ENCODE measurements at regions not wholly inside any gene's neighbourhood (a gene's known extent, or its start where the extent isn't known, plus 50 kb on each side); places are given as distances from the start of the nearest gene placed in this dataset.

GRCh38 chr3:34863485-34863884 is 775.8 kb upstream of the ARPP21 start:
- H3K79me2 ChIP-seq (ENCODE audit: control insufficient read depth, insufficient read depth, low read length): no peaks in the 10 kb centered on the region
- H3K27ac ChIP-seq (ENCODE audit: control insufficient read depth, insufficient read depth, low read length): no peak overlapping the region
- H3K27me3 ChIP-seq (ENCODE audit: control insufficient read depth, extremely low read depth, insufficient read depth, low read length): no peaks in the 10 kb centered on the region
- DNase-seq (ENCODE audit: low read depth, low spot score) (no peak), FAIRE-seq (no peak)
- H3K9ac ChIP-seq (ENCODE audit: control insufficient read depth, extremely low read depth, insufficient read depth, low read length): no peak overlapping the region
- no peaks in the 10 kb centered on the region for H4K20me1 ChIP-seq (ENCODE audit: control insufficient read depth, extremely low read depth, insufficient read depth, low read length)
- no peaks in the 10 kb centered on the region for H3K9me1 ChIP-seq (ENCODE audit: control insufficient read depth, extremely low read depth, insufficient read depth, low read length)
- dilution Hi-C loops (cut with MboI; ENCODE audit: extremely low pct_ligation_motif_present, low sequenced_read_pairs): no loop called here
- TF ChIP-seq, protein P1, sequence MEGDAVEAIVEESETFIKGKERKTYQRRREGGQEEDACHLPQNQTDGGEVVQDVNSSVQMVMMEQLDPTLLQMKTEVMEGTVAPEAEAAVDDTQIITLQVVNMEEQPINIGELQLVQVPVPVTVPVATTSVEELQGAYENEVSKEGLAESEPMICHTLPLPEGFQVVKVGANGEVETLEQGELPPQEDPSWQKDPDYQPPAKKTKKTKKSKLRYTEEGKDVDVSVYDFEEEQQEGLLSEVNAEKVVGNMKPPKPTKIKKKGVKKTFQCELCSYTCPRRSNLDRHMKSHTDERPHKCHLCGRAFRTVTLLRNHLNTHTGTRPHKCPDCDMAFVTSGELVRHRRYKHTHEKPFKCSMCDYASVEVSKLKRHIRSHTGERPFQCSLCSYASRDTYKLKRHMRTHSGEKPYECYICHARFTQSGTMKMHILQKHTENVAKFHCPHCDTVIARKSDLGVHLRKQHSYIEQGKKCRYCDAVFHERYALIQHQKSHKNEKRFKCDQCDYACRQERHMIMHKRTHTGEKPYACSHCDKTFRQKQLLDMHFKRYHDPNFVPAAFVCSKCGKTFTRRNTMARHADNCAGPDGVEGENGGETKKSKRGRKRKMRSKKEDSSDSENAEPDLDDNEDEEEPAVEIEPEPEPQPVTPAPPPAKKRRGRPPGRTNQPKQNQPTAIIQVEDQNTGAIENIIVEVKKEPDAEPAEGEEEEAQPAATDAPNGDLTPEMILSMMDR (optimal IDR thresholded peaks at IDR 0.05 in 1 of 3, IDR thresholded peaks at IDR 0.05 in 1 of 3, conservative IDR thresholded peaks at IDR 0.05 in 1 of 3; ENCODE audit: extremely low read depth in 1 of 3, insufficient read depth in 2 of 3, low read length in 3 of 3): no peak
- TF ChIP-seq EZH2 (IDR thresholded peaks at IDR 0.05; ENCODE audit: low read length): no peak
- H2AFZ ChIP-seq (ENCODE audit: control insufficient read depth, low read length): no peak overlapping the region
- no peak overlapping the region for H3K4me2 ChIP-seq (ENCODE audit: control insufficient read depth, extremely low read depth, insufficient read depth, low read depth, low read length)
- no peaks in the 10 kb centered on the region for H3K4me1 ChIP-seq (ENCODE audit: control insufficient read depth, extremely low read depth, insufficient read depth, low read length)
- no peak overlapping the region for H3K4me3 ChIP-seq (ENCODE audit: control insufficient read depth in 2 of 3, extremely low read depth in 1 of 3, insufficient read depth in 2 of 3, low read depth in 1 of 3, low read length in 3 of 3)
- no peaks in the 10 kb centered on the region for H3K36me3 ChIP-seq (ENCODE audit: control insufficient read depth in 2 of 2, extremely low read depth in 1 of 2, insufficient read depth in 2 of 2, low read length in 2 of 2)
- H3K9me3 ChIP-seq (ENCODE audit: control insufficient read depth, low read depth, low read length): no peaks in the 10 kb centered on the region

DNA sequence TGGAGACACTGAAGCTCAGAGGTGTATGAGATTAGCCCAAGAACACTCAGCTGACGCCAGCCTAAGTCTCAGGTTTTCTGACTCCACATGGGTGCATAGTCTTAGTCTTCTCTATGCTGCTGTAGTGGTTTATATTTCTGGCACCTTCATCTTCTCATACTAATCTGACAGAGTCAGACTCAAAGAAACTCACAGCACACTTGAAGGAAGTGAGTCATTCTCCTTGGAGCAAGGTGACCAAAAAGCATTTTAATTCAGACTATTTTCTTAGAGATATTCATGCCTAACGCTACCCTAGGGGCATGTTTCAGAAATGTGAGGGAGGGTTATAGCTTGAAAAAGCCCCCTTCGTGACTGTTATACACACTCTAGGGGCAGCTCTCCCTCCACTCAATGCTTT is 775.3 kb upstream of the ARPP21 start:
- TF ChIP-seq EZH2 (IDR thresholded peaks at IDR 0.05; ENCODE audit: low read length): no peak
- TF ChIP-seq, protein P1 (optimal IDR thresholded peaks at IDR 0.05 in 1 of 3, IDR thresholded peaks at IDR 0.05 in 1 of 3, conservative IDR thresholded peaks at IDR 0.05 in 1 of 3; ENCODE audit: extremely low read depth in 1 of 3, insufficient read depth in 2 of 3, low read length in 3 of 3): no peak
- Histone ChIP-seq H3K9ac (ENCODE audit: control insufficient read depth, extremely low read depth, insufficient read depth, low read length) (no peak overlapping the region), H3K4me2 (ENCODE audit: control insufficient read depth, extremely low read depth, insufficient read depth, low read depth, low read length) (no peak overlapping the region), H4K20me1 (ENCODE audit: control insufficient read depth, extremely low read depth, insufficient read depth, low read length) (no peaks in the 10 kb centered on the region), H3K9me3 (ENCODE audit: control insufficient read depth, low read depth, low read length) (no peaks in the 10 kb centered on the region), H3K9me1 (ENCODE audit: control insufficient read depth, extremely low read depth, insufficient read depth, low read length) (no peaks in the 10 kb centered on the region), H3K4me3 (ENCODE audit: control insufficient read depth in 2 of 3, extremely low read depth in 1 of 3, insufficient read depth in 2 of 3, low read depth in 1 of 3, low read length in 3 of 3) (no peak overlapping the region), H2AFZ (ENCODE audit: control insufficient read depth, low read length) (no peak overlapping the region), H3K27me3 (ENCODE audit: control insufficient read depth, extremely low read depth, insufficient read depth, low read length) (no peaks in the 10 kb centered on the region), H3K36me3 (ENCODE audit: control insufficient read depth in 2 of 2, extremely low read depth in 1 of 2, insufficient read depth in 2 of 2, low read length in 2 of 2) (no peaks in the 10 kb centered on the region), H3K27ac (ENCODE audit: control insufficient read depth, insufficient read depth, low read length) (no peak overlapping the region), H3K4me1 (ENCODE audit: control insufficient read depth, extremely low read depth, insufficient read depth, low read length) (no peaks in the 10 kb centered on the region), H3K79me2 (ENCODE audit: control insufficient read depth, insufficient read depth, low read length) (no peaks in the 10 kb centered on the region)
- FAIRE-seq (no peak), DNase-seq (ENCODE audit: low read depth, low spot score) (no peak)
- dilution Hi-C loops (cut with MboI; ENCODE audit: extremely low pct_ligation_motif_present, low sequenced_read_pairs): no loop called here

Data from keratinocyte (primary cell).